Lung (tissue), 11 donors: ENCODE measurements at regions not wholly inside any gene's neighbourhood (a gene's known extent, or its start where the extent isn't known, plus 50 kb on each side); places are given as distances from the start of the nearest gene placed in this dataset.

Source experiments
- ATAC-seq: fragments of 200-7000 bp; cut with Tn5 transposase; one replicate; pipeline ENCODE4 v1.9.1; 2020; ENCODE audit warnings: moderate number of reproducible peaks; ENCODE audit not compliant: insufficient read depth, low FRiP score
- DNase-seq, 3 donors: peaks; one replicate each; pipeline ENCODE4 v3.0.0-alpha.2; 2013 to 2017
- H3K27ac ChIP-seq, 2 donors: one replicate each; pipeline ENCODE4 v1.5.1; 2013; ENCODE audit warnings: mild to moderate bottlenecking in 2 of 2, moderate library complexity in 2 of 2, control low read depth in 1 of 2, inconsistent platforms in 1 of 2, low read depth in 1 of 2, low read length in 1 of 2
- H3K27me3 ChIP-seq, 3 donors: one replicate each; pipeline ENCODE4 v1.5.1; 2013; ENCODE audit warnings: low read length in 2 of 3; ENCODE audit not compliant: control insufficient read depth in 3 of 3, insufficient read depth in 3 of 3
- H3K36me3 ChIP-seq, 4 donors: one replicate each; pipeline ENCODE4 v1.5.1; 2013; ENCODE audit warnings: low read length in 4 of 4, mild to moderate bottlenecking in 1 of 4, moderate library complexity in 1 of 4; ENCODE audit not compliant: control insufficient read depth in 4 of 4, insufficient read depth in 4 of 4
- H3K4me1 ChIP-seq, 5 donors: one replicate each; pipeline ENCODE4 v1.5.1; 2013; ENCODE audit warnings: low read length in 5 of 5, mild to moderate bottlenecking in 2 of 5, moderate library complexity in 1 of 5; ENCODE audit not compliant: control insufficient read depth in 5 of 5, insufficient read depth in 5 of 5
- H3K4me3 ChIP-seq: one replicate; pipeline ENCODE4 v1.5.1; 2013; ENCODE audit warnings: mild to moderate bottlenecking, control low read depth, moderate library complexity
- H3K9ac ChIP-seq, 2 donors: one replicate each; pipeline ENCODE4 v1.5.1; 2013; ENCODE audit warnings: low read length in 2 of 2, control low read depth in 1 of 2; ENCODE audit not compliant: insufficient read depth in 1 of 2
- H3K9me3 ChIP-seq, 4 donors: one replicate each; pipeline ENCODE4 v1.5.1; 2013; ENCODE audit warnings: low read length in 3 of 4, mild to moderate bottlenecking in 1 of 4, moderate library complexity in 1 of 4; ENCODE audit not compliant: control insufficient read depth in 4 of 4, insufficient read depth in 3 of 4
- CTCF ChIP-seq: IDR thresholded peaks from 2 replicates; pipeline ENCODE4 v1.5.1; 2012; ENCODE audit warnings: mild to moderate bottlenecking; ENCODE audit errors: control extremely low read depth, extremely low read depth
- WGBS, 2 donors: extraction: QIAGEN DNeasy Blood & Tissue Kit; methylation state at CpG; one replicate each; pipeline ENCODE4 v1.1.7; 2013; 5-methylcytosine and 5-hydroxymethylcytosine counted together
- donor health status: control.
- donor health status: control.
- donor health status: Bipolar disorder and iron deficiency.
- donor health status: healthy.
- donor health status: DM: yes; HTN: yes; CAD: no.

GRCh38 chr2:21194147-21194546 is 70.4 kb downstream of the TDRD15 start:
- DNase-seq (no peak), ATAC-seq (no peak)
- Histone ChIP-seq H3K27ac (no peak overlapping the region), H3K9me3 (no peaks in the 10 kb centered on the region), H3K4me3 (no peak overlapping the region), H3K36me3 (no peaks in the 10 kb centered on the region), H3K27me3 (no peaks in the 10 kb centered on the region), H3K9ac (no peak overlapping the region), H3K4me1 (peaks cover 0 to 4% (median 0%) of the 10 kb centered on the region in 5 donors)
- WGBS, 2 donors, result 69 to 80% methylated on average over 2 of the region's 2 CpGs
- no peak for TF ChIP-seq CTCF

- Histone ChIP-seq H3K9me3 (no peaks in the 10 kb centered on the region), H3K27ac (no peak overlapping the region), H3K36me3 (no peaks in the 10 kb centered on the region), H3K4me3 (no peak overlapping the region), H3K9ac (no peak overlapping the region), H3K4me1 (peaks cover 0 to 4% (median 0%) of the 10 kb centered on the region in 5 donors), H3K27me3 (no peaks in the 10 kb centered on the region)
- WGBS, 2 donors, result 89 to 98% methylated on average over 2 of the region's 2 CpGs
- DNase-seq (no peak), ATAC-seq (no peak)
- no peak for TF ChIP-seq CTCF
These were observed 71.1 kb downstream of the TDRD15 start for GRCh38 chr2:21194858-21195271.

- Histone ChIP-seq H3K27ac (no peak overlapping the region), H3K9me3 (no peaks in the 10 kb centered on the region), H3K4me3 (no peak overlapping the region), H3K36me3 (no peaks in the 10 kb centered on the region), H3K27me3 (peaks cover 0 to 2% (median 0%) of the 10 kb centered on the region in 3 donors), H3K4me1 (peaks cover 0 to 4% (median 0%) of the 10 kb centered on the region in 5 donors), H3K9ac (no peak overlapping the region)
- ATAC-seq, result no peak
- DNase-seq, result no peak
- TF ChIP-seq CTCF, result no peak
These were observed 71.6 kb downstream of the TDRD15 start for GRCh38 chr2:21195326-21195725.

- WGBS, 2 donors, result 90 to 91% methylated on average over 5 of the region's 5 CpGs
- no peak overlapping the region for H3K4me3 ChIP-seq
- TF ChIP-seq CTCF, result no peak
- DNase-seq, result no peak
- H3K27me3 ChIP-seq, result peaks cover 0 to 3% (median 0%) of the 10 kb centered on the region in 3 donors
- no peaks in the 10 kb centered on the region for H3K36me3 ChIP-seq
- no peak for ATAC-seq
- H3K4me1 ChIP-seq, result peaks cover 0 to 4% (median 0%) of the 10 kb centered on the region in 5 donors
- no peaks in the 10 kb centered on the region for H3K9me3 ChIP-seq
- no peak overlapping the region for H3K27ac ChIP-seq
- no peak overlapping the region for H3K9ac ChIP-seq
These were observed 74.9 kb downstream of the TDRD15 start for GRCh38 chr2:21198637-21199036.
